H9 (cell line): ENCODE measurements at regions not wholly inside any gene's neighbourhood (a gene's known extent, or its start where the extent isn't known, plus 50 kb on each side); places are given as distances from the start of the nearest gene placed in this dataset.

Experiments
- DNase-seq: peaks from one replicate; pipeline ENCODE4 v3.0.0-alpha.2; 2017
- H2AFZ ChIP-seq: one replicate; pipeline ENCODE4 v1.6.1; 2013; ENCODE audit warnings: mild to moderate bottlenecking, low read length, control low read depth, moderate library complexity
- H2AK5ac ChIP-seq: 2 replicates; pipeline ENCODE4 v1.6.1; 2013; ENCODE audit warnings: low read length, control low read depth, mixed read lengths; ENCODE audit not compliant: insufficient read length
- H2BK120ac ChIP-seq: one replicate; pipeline ENCODE4 v1.6.1; 2013; ENCODE audit warnings: low read depth, mild to moderate bottlenecking, low read length, control low read depth, inconsistent platforms; ENCODE audit not compliant: poor library complexity, severe bottlenecking
- H2BK12ac ChIP-seq: 2 replicates; pipeline ENCODE4 v1.6.1; 2013; ENCODE audit warnings: low read length, control low read depth, mixed read lengths, low read depth; ENCODE audit not compliant: insufficient read length
- H2BK15ac ChIP-seq: 2 replicates; pipeline ENCODE4 v1.6.1; 2013; ENCODE audit warnings: low read depth, low read length, control low read depth
- H2BK20ac ChIP-seq: one replicate; pipeline ENCODE4 v1.6.1; 2013; ENCODE audit warnings: low read depth, mild to moderate bottlenecking, low read length, control low read depth, inconsistent platforms; ENCODE audit not compliant: poor library complexity, severe bottlenecking
- H2BK5ac ChIP-seq: 2 replicates; pipeline ENCODE4 v1.6.1; 2013; ENCODE audit warnings: low read length, control low read depth, mixed read lengths; ENCODE audit not compliant: insufficient read length
- H3K14ac ChIP-seq: 2 replicates; pipeline ENCODE4 v1.6.1; 2013; ENCODE audit warnings: low read length, control low read depth; ENCODE audit not compliant: insufficient read depth
- H3K18ac ChIP-seq: 2 replicates; pipeline ENCODE4 v1.6.1; 2013; ENCODE audit warnings: low read depth, mild to moderate bottlenecking, mixed read lengths, low read length, control low read depth; ENCODE audit not compliant: insufficient read length
- H3K23ac ChIP-seq: 2 replicates; pipeline ENCODE4 v1.6.1; 2013; ENCODE audit warnings: low read length, control low read depth, mixed read lengths, low read depth; ENCODE audit not compliant: insufficient read length
- H3K23me2 ChIP-seq: 2 replicates; pipeline ENCODE4 v1.6.1; 2013; ENCODE audit warnings: low read depth, mild to moderate bottlenecking, mixed read lengths, low read length, control low read depth; ENCODE audit not compliant: insufficient read length, poor library complexity, severe bottlenecking
- H3K27ac ChIP-seq: 2 replicates; pipeline ENCODE4 v1.5.1; 2013; ENCODE audit warnings: low read length, control low read depth, mixed read lengths, low read depth; ENCODE audit not compliant: insufficient read length
- H3K27me3 ChIP-seq: 2 replicates; pipeline ENCODE4 v1.6.1; 2013; ENCODE audit warnings: low read length, control low read depth, inconsistent platforms; ENCODE audit not compliant: insufficient read depth
- H3K4ac ChIP-seq: 2 replicates; pipeline ENCODE4 v1.6.1; 2013; ENCODE audit warnings: low read depth, mild to moderate bottlenecking, control low read depth, inconsistent platforms, low read length, moderate library complexity
- H3K4me1 ChIP-seq: 2 replicates; pipeline ENCODE4 v1.6.1; 2013; ENCODE audit warnings: low read length, control low read depth, inconsistent platforms; ENCODE audit not compliant: insufficient read depth
- H3K4me2 ChIP-seq: 2 replicates; pipeline ENCODE4 v1.6.1; 2013; ENCODE audit warnings: low read length, control low read depth, mixed read lengths; ENCODE audit not compliant: insufficient read length, insufficient read depth
- H3K56ac ChIP-seq: 2 replicates; pipeline ENCODE4 v1.6.1; 2013; ENCODE audit warnings: low read depth, mild to moderate bottlenecking, mixed read lengths, low read length, control low read depth; ENCODE audit not compliant: insufficient read length
- H3K79me1 ChIP-seq: 2 replicates; pipeline ENCODE4 v1.6.1; 2013; ENCODE audit warnings: low read depth, mild to moderate bottlenecking, moderate library complexity, low read length, control low read depth, inconsistent platforms; ENCODE audit not compliant: insufficient read depth, poor library complexity, severe bottlenecking
- H3K79me2 ChIP-seq: 2 replicates; pipeline ENCODE4 v1.6.1; 2013; ENCODE audit warnings: low read length, control low read depth, inconsistent platforms; ENCODE audit not compliant: insufficient read depth
- H3K9ac ChIP-seq: 2 replicates; pipeline ENCODE4 v1.6.1; 2013; ENCODE audit warnings: low read length, control low read depth, mixed read lengths; ENCODE audit not compliant: insufficient read length; ENCODE audit errors: extremely low read depth
- H3K9me3 ChIP-seq: one replicate; pipeline ENCODE4 v1.6.1; 2013; ENCODE audit warnings: low read depth, low read length, inconsistent platforms; ENCODE audit not compliant: control insufficient read depth
- H3T11ph ChIP-seq: one replicate; pipeline ENCODE4 v1.6.1; 2013; ENCODE audit warnings: mild to moderate bottlenecking, low read length, control low read depth, inconsistent platforms
- H4K20me1 ChIP-seq: one replicate; pipeline ENCODE4 v1.6.1; 2013; ENCODE audit not compliant: control insufficient read depth, insufficient read length, insufficient read depth
- H4K5ac ChIP-seq: 2 replicates; pipeline ENCODE4 v1.6.1; 2013; ENCODE audit warnings: low read depth, mild to moderate bottlenecking, mixed read lengths, low read length, control low read depth; ENCODE audit not compliant: insufficient read length
- H4K8ac ChIP-seq: replicated peaks from 2 replicates; pipeline ENCODE4 v1.6.1; 2013; ENCODE audit warnings: low read length, control low read depth, mixed read lengths, low read depth; ENCODE audit not compliant: insufficient read length
- H4K91ac ChIP-seq: 2 replicates; pipeline ENCODE4 v1.6.1; 2013; ENCODE audit warnings: low read depth, mild to moderate bottlenecking, moderate library complexity, mixed read lengths, low read length, control low read depth; ENCODE audit not compliant: insufficient read length
- H3K27ac Mint-ChIP-seq, 3 experiments: 2 replicates in 2 of 3; 3 replicates in 1 of 3; pipeline ENCODE4 v1.8.0; 2020 to 2021; ENCODE audit warnings: mixed read lengths in 3 of 3, mild to moderate bottlenecking in 1 of 3, moderate library complexity in 1 of 3
- H3K27me3 Mint-ChIP-seq: 2 replicates; pipeline ENCODE4 v1.8.0; 2021; ENCODE audit warnings: low read depth, mild to moderate bottlenecking, moderate library complexity, mixed read lengths
- H3K36me3 Mint-ChIP-seq, 3 experiments: 2 replicates in 2 of 3; 3 replicates in 1 of 3; pipeline ENCODE4 v1.8.0; 2020 to 2021; ENCODE audit warnings: low read depth in 3 of 3, mixed read lengths in 3 of 3; ENCODE audit not compliant: insufficient read depth in 1 of 3
- H3K4me1 Mint-ChIP-seq, 2 experiments: 2 replicates each; pipeline ENCODE4 v1.8.0; 2020; ENCODE audit warnings: mixed read lengths in 2 of 2
- H3K4me3 Mint-ChIP-seq, 2 experiments: 2 replicates in 1 of 2; 3 replicates in 1 of 2; pipeline ENCODE4 v1.8.0; 2020 to 2021; ENCODE audit warnings: mild to moderate bottlenecking in 2 of 2, mixed read lengths in 2 of 2, moderate library complexity in 1 of 2
- H3K9me3 Mint-ChIP-seq, 2 experiments: 2 replicates in 1 of 2; 3 replicates in 1 of 2; pipeline ENCODE4 v1.8.0; 2020; ENCODE audit warnings: mild to moderate bottlenecking in 2 of 2, mixed read lengths in 2 of 2, moderate library complexity in 1 of 2
- WGBS: extraction: QIAGEN DNeasy Blood & Tissue Kit; methylation state at CpG from one replicate; pipeline ENCODE4 v1.1.7; 2013; ENCODE audit warnings: missing lambda C conversion rate, low lambda C conversion rate, mixed read lengths; ENCODE audit not compliant: insufficient read length; ENCODE audit errors: extremely low coverage; 5-methylcytosine and 5-hydroxymethylcytosine counted together
- TF ChIP-seq, protein P1 (sequence below): fragments of 200-600 bp; sonication (generic); conservative IDR thresholded peaks from 3 replicates; pipeline ENCODE4 v1.8.0; 2021; ENCODE audit warnings: antibody characterized with exemption, mild to moderate bottlenecking

DNA sequence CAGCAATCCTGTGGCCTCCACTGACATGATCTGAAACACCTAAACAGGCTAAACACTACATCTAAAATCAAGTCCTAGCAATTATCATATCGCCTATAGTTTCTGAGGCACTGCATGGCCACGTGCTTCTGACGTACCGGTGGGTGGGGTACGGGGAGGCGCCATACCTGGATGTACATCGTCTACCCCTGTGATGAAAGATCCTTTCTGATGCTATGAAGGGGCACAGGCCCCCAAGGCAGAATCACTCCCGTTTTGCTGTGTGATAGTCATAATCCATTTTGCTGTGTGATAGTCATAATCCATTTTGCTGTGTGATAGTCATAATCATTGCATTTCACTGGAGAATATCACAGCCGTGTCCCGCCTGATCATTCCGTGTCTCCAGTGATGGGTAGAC is 118.7 kb upstream of the SOX1 start:
- H2AK5ac ChIP-seq, result no peak overlapping the region
- H3K14ac ChIP-seq, result no peak overlapping the region
- no peak overlapping the region for H4K5ac ChIP-seq
- no peak overlapping the region for H3K27ac ChIP-seq
- Mint-ChIP-seq H3K36me3 (peaks cover 3 to 5% (median 5%) of the 10 kb centered on the region in 3 experiments; a peak in 6 of 7 replicates), H3K27me3 (peaks cover 25% of the 10 kb centered on the region), H3K4me1 (no peaks in the 10 kb centered on the region), H3K9me3 (peaks cover 16 to 18% of the 10 kb centered on the region in 2 experiments), H3K27ac (no peak overlapping the region), H3K4me3 (no peak overlapping the region)
- H2BK12ac ChIP-seq, result no peak overlapping the region
- H2BK120ac ChIP-seq, result no peak overlapping the region
- no peaks in the 10 kb centered on the region for H4K20me1 ChIP-seq
- no peaks in the 10 kb centered on the region for H3K27me3 ChIP-seq
- DNase-seq, result no peak
- TF ChIP-seq, protein P1, sequence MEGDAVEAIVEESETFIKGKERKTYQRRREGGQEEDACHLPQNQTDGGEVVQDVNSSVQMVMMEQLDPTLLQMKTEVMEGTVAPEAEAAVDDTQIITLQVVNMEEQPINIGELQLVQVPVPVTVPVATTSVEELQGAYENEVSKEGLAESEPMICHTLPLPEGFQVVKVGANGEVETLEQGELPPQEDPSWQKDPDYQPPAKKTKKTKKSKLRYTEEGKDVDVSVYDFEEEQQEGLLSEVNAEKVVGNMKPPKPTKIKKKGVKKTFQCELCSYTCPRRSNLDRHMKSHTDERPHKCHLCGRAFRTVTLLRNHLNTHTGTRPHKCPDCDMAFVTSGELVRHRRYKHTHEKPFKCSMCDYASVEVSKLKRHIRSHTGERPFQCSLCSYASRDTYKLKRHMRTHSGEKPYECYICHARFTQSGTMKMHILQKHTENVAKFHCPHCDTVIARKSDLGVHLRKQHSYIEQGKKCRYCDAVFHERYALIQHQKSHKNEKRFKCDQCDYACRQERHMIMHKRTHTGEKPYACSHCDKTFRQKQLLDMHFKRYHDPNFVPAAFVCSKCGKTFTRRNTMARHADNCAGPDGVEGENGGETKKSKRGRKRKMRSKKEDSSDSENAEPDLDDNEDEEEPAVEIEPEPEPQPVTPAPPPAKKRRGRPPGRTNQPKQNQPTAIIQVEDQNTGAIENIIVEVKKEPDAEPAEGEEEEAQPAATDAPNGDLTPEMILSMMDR, result no peak
- no peak overlapping the region for H4K91ac ChIP-seq
- no peak overlapping the region for H2AFZ ChIP-seq
- H3K79me2 ChIP-seq, result no peaks in the 10 kb centered on the region
- H3K56ac ChIP-seq, result no peak overlapping the region
- H3K79me1 ChIP-seq, result no peaks in the 10 kb centered on the region
- H3K23me2 ChIP-seq, result no peaks in the 10 kb centered on the region
- no peak overlapping the region for H2BK20ac ChIP-seq
- H3K18ac ChIP-seq, result no peak overlapping the region
- no peak overlapping the region for H3T11ph ChIP-seq
- no peak overlapping the region for H2BK5ac ChIP-seq
- no CpG with 5 or more reads among the region's 11 CpGs for WGBS
- no peak overlapping the region for H2BK15ac ChIP-seq
- no peak overlapping the region for H3K9ac ChIP-seq
- H3K4me2 ChIP-seq, result no peak overlapping the region
- H3K23ac ChIP-seq, result no peak overlapping the region
- H3K4ac ChIP-seq, result no peak overlapping the region
- no peak overlapping the region for H4K8ac ChIP-seq
- no peaks in the 10 kb centered on the region for H3K4me1 ChIP-seq
- peaks cover 10% of the 10 kb centered on the region for H3K9me3 ChIP-seq
